ENCODE measurements at regions not wholly inside any gene's neighbourhood (a gene's known extent, or its start where the extent isn't known, plus 50 kb on each side); places are given as distances from the start of the nearest gene placed in this dataset.

DNA sequence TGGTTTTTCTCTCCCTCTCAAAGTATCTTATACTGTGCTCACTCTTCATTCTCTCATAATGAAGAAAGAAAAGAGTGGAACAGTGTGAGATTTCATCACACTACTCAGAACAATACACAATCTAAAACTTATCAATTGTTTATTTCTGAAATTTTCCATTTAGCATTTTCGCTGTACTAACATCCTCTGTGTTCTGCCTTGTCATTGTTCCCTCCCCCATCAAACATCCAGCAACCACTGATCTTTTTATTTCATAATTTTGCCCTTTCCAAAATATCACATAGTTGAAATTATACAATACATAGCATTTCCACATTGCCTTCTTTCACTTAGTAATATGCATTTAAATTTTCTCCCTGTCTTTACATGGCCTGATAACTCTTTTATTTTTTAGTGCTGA, 658.7 kb downstream of the SLITRK1 start:
- TF ChIP-seq HDGF (IDR thresholded peaks at IDR 0.05; ENCODE audit: borderline replicate concordance) (no peak), L3MBTL2 (conservative IDR thresholded peaks at IDR 0.05) (no peak), SUZ12 (IDR thresholded peaks at IDR 0.05) (no peak), FOXA1 (IDR thresholded peaks at IDR 0.05) (no peak), NFRKB (IDR thresholded peaks at IDR 0.05) (no peak), TARDBP (IDR thresholded peaks at IDR 0.05) (no peak), FOXM1 (IDR thresholded peaks at IDR 0.05; ENCODE audit: borderline replicate concordance) (no peak)
- TF ChIP-seq, protein P1, sequence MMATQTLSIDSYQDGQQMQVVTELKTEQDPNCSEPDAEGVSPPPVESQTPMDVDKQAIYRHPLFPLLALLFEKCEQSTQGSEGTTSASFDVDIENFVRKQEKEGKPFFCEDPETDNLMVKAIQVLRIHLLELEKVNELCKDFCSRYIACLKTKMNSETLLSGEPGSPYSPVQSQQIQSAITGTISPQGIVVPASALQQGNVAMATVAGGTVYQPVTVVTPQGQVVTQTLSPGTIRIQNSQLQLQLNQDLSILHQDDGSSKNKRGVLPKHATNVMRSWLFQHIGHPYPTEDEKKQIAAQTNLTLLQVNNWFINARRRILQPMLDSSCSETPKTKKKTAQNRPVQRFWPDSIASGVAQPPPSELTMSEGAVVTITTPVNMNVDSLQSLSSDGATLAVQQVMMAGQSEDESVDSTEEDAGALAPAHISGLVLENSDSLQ (IDR thresholded peaks at IDR 0.05): no peak
